Mucosa of gallbladder (tissue), 1 donor: ENCODE measurements at regions not wholly inside any gene's neighbourhood (a gene's known extent, or its start where the extent isn't known, plus 50 kb on each side); places are given as distances from the start of the nearest gene placed in this dataset.
"Not testable (repeated sequence)": the region's sequence is repeated elsewhere in the genome, so short reads cannot be mapped to it uniquely, and the experiment has no call there.

Experiments
- DNase-seq: peaks from one replicate; pipeline ENCODE4 v3.0.0-alpha.2; 2020; ENCODE audit warnings: low spot score
- donor health status: DM: no; HTN: no; CAD: no.

- no peak for DNase-seq
These were observed 258.4 kb downstream of the MAP2K6 start for GRCh38 chr17:69672924-69673323.

DNA sequence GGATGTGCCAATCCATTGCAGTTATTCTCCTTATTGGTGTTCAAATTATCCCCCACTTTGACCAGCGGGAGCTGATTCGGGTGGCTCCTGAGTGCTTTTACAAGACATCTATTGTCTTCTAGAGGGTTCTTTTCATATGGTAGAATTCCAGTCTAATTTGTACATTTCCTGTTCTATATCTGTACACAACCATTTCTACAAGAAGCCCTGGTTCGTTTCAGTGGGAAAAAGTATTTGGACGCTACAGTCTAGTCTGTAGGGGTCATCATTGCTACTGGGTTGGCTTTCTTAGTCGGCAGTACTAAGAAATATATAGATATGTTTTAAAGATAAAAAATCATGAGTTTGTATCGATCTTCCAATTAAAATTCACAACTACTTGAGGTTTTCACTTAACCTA is 262.6 kb downstream of the MAP2K6 start:
- DNase-seq: no peak

DNA sequence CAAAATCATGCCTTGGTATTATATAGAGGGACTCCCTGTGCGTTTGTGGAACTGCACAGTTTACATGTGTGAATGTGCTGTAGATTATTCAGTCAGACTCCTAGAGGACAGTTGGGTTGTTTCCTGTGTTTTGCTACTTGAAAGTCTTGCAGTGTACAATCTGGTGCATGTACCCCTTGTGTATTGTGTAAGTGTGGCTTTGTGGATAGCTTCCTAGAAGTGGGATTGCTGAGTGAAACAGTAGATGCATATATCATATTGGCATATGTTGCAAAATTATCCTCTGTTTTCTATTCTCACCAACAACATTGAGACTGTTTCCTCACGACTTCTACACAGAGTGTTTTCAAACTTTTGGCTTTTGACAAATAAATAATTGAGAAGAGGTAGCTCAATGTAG is 263.7 kb downstream of the MAP2K6 start:
- no peak for DNase-seq

GRCh38 chr17:69679829-69680228 is 265.3 kb downstream of the MAP2K6 start:
- no peak for DNase-seq

- no peak for DNase-seq
These were observed 269.8 kb downstream of the MAP2K6 start for GRCh38 chr17:69684251-69684650.

DNA sequence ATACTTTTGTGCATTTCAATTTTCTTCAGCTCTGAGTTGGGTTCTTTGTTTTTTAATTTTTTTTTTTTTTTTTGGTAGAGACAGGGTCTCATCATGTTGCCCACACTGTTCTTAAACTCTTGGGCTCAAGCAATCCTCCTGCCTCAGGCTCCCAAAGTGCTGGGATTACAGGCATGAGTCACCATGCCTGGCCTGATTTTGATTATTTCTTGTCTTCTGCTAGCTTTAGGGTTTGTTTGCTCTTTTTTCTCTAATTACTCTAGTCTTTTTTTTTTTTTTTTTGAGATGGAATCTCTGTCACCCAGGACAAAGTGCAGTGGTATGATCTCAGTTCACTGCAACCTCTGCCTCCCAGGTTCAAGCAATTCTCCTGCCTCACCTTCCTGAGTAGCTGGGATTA is 270.7 kb downstream of the MAP2K6 start:
- DNase-seq: not testable (repeated sequence)

DNA sequence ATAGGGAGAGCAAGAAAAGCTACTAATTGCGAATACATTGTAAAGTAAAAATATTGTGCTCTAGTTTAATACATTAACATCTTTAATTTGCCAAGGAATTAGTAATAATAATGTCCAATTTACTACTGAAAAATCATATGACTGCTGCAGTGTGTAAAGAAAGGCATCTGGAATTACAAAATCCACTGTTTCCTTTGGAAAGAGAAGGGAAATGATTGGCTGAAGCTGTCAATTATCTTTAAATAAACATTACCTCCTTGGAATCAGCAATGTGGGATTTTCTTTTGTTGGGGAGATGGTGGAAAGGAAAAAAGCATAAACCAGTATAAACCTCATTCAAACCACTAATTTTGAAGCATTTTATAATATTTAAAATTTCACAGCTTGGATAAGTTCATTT is 276.0 kb downstream of the MAP2K6 start:
- no peak for DNase-seq

DNA sequence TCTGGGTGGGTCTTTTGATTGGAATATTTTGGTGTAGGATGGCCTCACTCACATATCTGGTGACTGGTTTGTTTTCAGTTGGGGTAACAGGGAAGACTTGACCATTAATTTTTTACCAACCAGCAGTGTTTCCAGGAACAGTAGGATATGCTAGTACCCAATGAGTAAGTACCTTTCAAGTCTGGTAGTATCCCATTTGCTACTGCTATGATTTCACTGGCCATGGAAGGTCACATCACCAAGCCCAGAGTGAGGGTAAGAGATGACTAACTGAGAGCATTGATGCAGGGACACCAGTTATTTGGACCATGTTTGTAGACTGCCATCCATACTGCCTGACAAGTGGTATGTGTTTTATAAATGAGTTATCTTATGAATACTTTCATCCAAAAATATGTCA is 277.7 kb downstream of the MAP2K6 start:
- DNase-seq: no peak

GRCh38 chr17:69695646-69696045 is 281.1 kb downstream of the MAP2K6 start:
- no peak for DNase-seq

DNA sequence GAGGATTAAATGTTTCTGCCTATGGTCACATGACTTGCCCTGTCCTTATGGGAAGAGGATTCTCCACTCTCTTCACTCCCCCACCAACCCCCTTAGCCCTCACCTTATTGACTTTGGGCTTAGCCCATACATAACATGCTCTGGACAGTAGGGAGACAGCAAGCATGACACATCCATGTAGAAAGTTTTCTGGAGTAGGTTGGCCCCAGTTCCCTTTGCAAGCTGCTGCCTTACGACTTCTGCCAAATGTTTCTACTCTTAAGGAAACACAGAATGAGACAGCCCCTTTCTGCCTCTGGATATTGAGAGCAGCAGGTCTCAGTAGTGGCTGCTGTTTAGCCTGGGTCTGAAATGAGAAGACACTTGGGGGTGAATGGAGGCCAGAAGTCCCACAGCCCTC is 282.2 kb downstream of the MAP2K6 start:
- DNase-seq: no peak

DNA sequence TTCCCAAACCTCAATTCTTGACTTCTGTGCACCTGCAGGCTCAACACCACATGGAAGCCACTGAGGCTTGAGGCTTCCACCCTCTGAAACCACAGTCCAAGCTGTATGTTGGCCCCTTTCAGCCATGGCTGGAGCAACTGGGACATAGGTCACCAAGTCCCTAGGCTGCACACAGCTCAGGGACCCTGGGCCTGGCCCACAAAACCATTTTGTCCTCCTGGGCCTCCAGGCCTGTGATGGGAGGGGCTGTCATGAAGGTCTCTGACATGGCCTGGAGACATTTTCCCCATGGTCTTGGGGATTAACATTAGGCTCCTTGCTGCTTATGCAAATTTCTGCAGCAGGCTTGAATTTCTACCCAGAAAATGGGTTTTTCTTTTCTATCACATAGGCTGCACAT is 283.9 kb downstream of the MAP2K6 start:
- DNase-seq: not testable (repeated sequence)

- DNase-seq: no peak
These were observed 287.6 kb downstream of the MAP2K6 start for GRCh38 chr17:69702078-69702477.

DNA sequence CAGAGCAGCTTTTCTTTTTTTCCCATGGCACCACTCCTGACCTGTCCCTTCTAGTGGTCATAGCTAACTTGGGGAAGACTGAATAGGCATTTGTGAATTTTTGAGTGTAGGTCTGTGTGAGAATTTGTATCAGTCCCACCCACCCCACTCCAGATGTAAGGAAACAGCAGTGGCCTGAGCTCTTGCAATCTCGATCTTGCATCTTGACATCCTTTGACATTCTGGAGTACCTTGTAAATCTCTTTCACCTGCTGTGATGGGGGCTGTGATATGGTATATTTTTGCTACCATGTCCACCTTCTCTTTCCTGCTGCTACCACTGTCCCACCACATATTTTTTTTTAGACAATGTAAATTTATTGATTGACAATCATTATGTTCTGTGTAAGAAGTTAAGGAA is 289.3 kb downstream of the MAP2K6 start:
- no peak for DNase-seq

DNA sequence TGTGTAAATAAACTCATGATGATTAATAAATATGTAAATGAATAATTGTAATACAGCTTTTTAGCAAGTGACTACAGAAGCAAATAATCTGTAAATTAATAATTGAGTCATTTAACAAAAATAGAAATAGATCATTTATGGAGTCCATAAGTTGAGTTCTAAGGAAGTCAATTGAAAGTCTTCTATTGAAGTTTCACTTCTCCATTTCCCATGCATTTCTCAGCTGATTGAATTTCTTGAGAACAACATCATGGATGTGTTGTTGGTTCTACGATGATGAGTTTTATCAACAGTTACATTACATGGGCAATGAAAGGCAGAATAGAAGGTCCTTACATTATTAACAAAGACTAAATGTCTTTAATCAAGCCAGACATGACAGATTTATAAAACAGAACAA is 290.4 kb downstream of the MAP2K6 start:
- no peak for DNase-seq

DNA sequence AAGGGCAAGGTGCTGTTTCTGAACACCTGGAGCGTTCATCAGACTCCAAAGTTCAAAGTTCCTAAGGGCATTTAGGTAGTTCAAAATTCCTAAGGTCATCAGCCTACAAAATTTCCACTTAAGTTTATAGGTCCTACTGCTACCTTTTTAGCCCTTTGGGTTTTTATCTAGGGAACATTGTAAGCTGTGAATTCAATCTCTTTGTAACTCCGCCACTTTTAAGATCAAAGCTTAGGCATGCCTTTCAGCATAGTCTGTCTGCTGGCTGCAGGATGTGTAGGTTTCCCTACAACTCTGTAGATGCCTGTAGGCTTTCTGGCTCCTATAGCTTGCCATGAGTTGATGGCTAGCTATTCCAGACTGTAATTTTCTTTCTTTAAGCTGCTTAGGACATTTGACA is 291.6 kb downstream of the MAP2K6 start:
- DNase-seq: no peak

GRCh38 chr17:69709441-69709840 is 294.9 kb downstream of the MAP2K6 start:
- no peak for DNase-seq

DNA sequence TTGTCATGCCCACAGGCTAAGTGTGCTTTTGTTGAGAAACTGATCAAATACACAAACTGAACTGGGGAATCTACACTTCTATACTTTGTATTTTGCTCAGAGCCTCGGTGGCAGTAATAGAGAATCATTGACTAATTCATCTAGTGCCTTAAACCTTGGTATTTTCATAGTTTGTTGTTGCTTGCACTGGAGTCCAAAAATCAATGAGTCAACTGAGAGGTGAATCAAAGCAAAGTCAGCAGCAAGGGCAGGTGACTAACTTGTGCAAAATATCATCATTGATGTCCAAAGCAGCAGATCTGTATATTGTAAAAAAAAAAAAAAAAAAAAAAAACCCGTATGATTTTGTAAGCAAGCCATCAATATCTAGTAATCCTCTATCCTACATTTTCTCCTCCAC is 296.4 kb downstream of the MAP2K6 start:
- DNase-seq: no peak

GRCh38 chr17:69711541-69711940 is 297.0 kb downstream of the MAP2K6 start:
- DNase-seq: no peak

- no peak for DNase-seq
These were observed 298.4 kb downstream of the MAP2K6 start for GRCh38 chr17:69712801-69713311.

DNA sequence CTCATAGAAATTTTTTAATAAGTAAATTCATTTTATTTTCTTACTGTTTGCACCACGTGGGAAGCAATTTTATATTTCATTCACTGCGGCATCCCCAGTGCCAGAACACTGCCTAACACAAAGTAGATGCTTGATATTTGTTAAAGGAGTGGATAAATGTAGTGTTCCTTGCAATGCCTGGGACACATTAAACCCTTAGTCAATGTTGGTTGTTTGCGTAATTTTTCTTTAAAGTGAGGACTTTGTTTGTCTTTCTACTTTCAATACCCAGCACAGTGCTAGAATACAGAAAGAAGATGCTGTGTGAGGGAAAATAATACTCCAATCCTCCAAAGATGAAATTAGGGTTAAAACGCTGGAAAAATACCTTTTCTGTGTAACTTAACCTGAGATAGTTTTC is 299.3 kb downstream of the MAP2K6 start:
- no peak for DNase-seq

- DNase-seq: no peak
These were observed 300.2 kb downstream of the MAP2K6 start for GRCh38 chr17:69714669-69715068.

GRCh38 chr17:69715656-69716055 is 301.2 kb downstream of the MAP2K6 start:
- DNase-seq: no peak

DNA sequence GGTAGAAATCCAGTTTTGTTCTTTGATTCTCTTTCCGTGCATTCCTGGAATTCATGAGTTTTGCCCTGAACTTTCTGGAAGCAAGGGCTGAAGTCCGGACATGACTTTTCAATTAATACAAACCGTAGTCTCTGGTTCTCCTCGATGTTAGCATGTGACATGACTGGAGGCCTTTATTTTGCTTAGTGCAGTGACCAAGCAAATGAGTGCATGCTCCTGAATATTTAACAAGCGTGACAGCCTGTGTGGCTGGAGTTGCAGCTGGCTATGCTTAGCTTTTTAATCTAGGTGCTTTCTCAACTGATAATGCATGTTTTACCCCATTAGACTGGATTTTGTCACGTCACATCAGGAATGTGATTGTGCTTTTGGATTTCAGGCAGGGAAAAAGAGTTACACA is 302.1 kb downstream of the MAP2K6 start:
- DNase-seq: no peak

GRCh38 chr17:69717214-69717613 is 302.7 kb downstream of the MAP2K6 start:
- DNase-seq: no peak

- DNase-seq: no peak
These were observed 303.3 kb downstream of the MAP2K6 start for GRCh38 chr17:69717819-69718218.
